HCT116 (cell line): ENCODE measurements at regions not wholly inside any gene's neighbourhood (a gene's known extent, or its start where the extent isn't known, plus 50 kb on each side); places are given as distances from the start of the nearest gene placed in this dataset.

ENCODE experiments used
- ATAC-seq: fragments of 200-7000 bp; cut with Tn5 transposase; 2 replicates; pipeline ENCODE4 v1.9.1; 2020; ENCODE audit warnings: mild to moderate bottlenecking, moderate library complexity
- BruUV-seq: library from RNA; stranded (reverse); fragments of 400-500 nt; replicated peaks from 2 replicates; lab custom pipeline; 2021; lab: Mats Ljungman, UMichigan
- CTCF ChIA-PET: fragments of 300-600 bp; sonication (Branson Sonifier 250); formaldehyde crosslinking; loops from one replicate; lab custom pipeline; 2021; ENCODE audit warnings: antibody characterized with exemption; lab: Charles Lee
- POLR2A ChIA-PET: fragments of 300-600, 350-600 bp; sonication (Branson Sonifier 250); formaldehyde crosslinking; loops from one replicate; lab custom pipeline; 2021; ENCODE audit warnings: antibody characterized with exemption; lab: Charles Lee
- RAD21 ChIA-PET, 2 experiments: fragments of 300-600 bp; sonication (Branson Sonifier 250); formaldehyde crosslinking; loops; one replicate each; lab custom pipeline; 2023; ENCODE audit warnings: low total read pairs in 2 of 2; ENCODE audit not compliant: uncharacterized antibody in 2 of 2, unreplicated experiment in 2 of 2, low non-redundant PET in 1 of 2; lab: Charles Lee
- DNase-seq: peaks from one replicate; pipeline ENCODE4 v3.0.0-alpha.2; 2010; ENCODE audit warnings: low read depth, low spot score
- H2AFZ ChIP-seq: fragments of 200-600 bp; shearing (Covaris generic), sonication (generic); 2 replicates; pipeline ENCODE4 v1.6.1; 2017; ENCODE audit warnings: low read depth, mixed run types, mixed read lengths, antibody characterized with exemption, low read length; ENCODE audit not compliant: poor library complexity, severe bottlenecking
- H3K27ac ChIP-seq: 2 replicates; pipeline ENCODE4 v1.5.1; 2012; ENCODE audit warnings: low read depth, low read length
- H3K27me3 ChIP-seq: fragments of 200-600 bp; sonication (generic); 2 replicates; pipeline ENCODE4 v1.6.1; 2016; ENCODE audit warnings: mixed run types, low read length, mixed read lengths; ENCODE audit not compliant: insufficient read depth
- H3K36me3 ChIP-seq, 2 experiments: fragments of 200-500 bp in 1 of 2; fragments of 200-600 bp in 1 of 2; sonication (Bioruptor generic) in 1 of 2; sonication (generic) in 1 of 2; 2 replicates each; pipeline versions ENCODE4 v1.5.1 to v1.6.1; 2014 to 2016; ENCODE audit warnings: low read length in 2 of 2, inconsistent platforms in 1 of 2, mixed read lengths in 1 of 2, mixed run types in 1 of 2; ENCODE audit not compliant: insufficient read depth in 2 of 2, control insufficient read depth in 1 of 2
- H3K4me1 ChIP-seq, 2 experiments: fragments of 200-600 bp in 1 of 2; sonication (generic) in 1 of 2; 2 replicates each; pipeline versions ENCODE4 v1.5.1 to v1.6.1; 2012 to 2017; ENCODE audit warnings: low read length in 2 of 2, inconsistent platforms in 1 of 2, mild to moderate bottlenecking in 1 of 2, mixed read lengths in 1 of 2, mixed run types in 1 of 2, moderate library complexity in 1 of 2; ENCODE audit not compliant: insufficient read depth in 2 of 2, control insufficient read depth in 1 of 2
- H3K4me2 ChIP-seq: fragments of 200-600 bp; sonication (generic); 2 replicates; pipeline ENCODE4 v1.6.1; 2017; ENCODE audit warnings: mixed run types, low read length, mixed read lengths
- H3K4me3 ChIP-seq, 2 experiments: fragments of 200-600 bp in 1 of 2; sonication (generic) in 1 of 2; replicated peaks in 1 of 2; 2 replicates each; pipeline ENCODE4 v1.5.1; 2011 to 2016; ENCODE audit warnings: low read length in 2 of 2, control low read depth in 1 of 2, low read depth in 1 of 2, mild to moderate bottlenecking in 1 of 2, mixed read lengths in 1 of 2, mixed run types in 1 of 2
- H3K79me2 ChIP-seq: fragments of 200-600 bp; sonication (generic); 2 replicates; pipeline ENCODE4 v1.6.1; 2017; ENCODE audit warnings: mild to moderate bottlenecking, mixed run types, low read length, moderate library complexity, mixed read lengths; ENCODE audit not compliant: insufficient read depth
- H3K9ac ChIP-seq: fragments of 200-600 bp; sonication (generic); 2 replicates; pipeline ENCODE4 v1.6.1; 2016; ENCODE audit warnings: low read length, mixed read lengths
- H3K9me2 ChIP-seq: fragments of 200-600 bp; sonication (generic), shearing (Covaris generic); 2 replicates; pipeline ENCODE4 v1.6.1; 2017; ENCODE audit warnings: mixed run types, mild to moderate bottlenecking, moderate library complexity; ENCODE audit not compliant: insufficient read depth
- H3K9me3 ChIP-seq, 2 experiments: fragments of 200-500 bp in 1 of 2; fragments of 200-600 bp in 1 of 2; sonication (Bioruptor generic) in 1 of 2; sonication (generic) in 1 of 2; 2 replicates each; pipeline ENCODE4 v1.6.1; 2014 to 2017; ENCODE audit warnings: low read length in 2 of 2, mixed read lengths in 2 of 2, inconsistent platforms in 1 of 2, low read depth in 1 of 2, mild to moderate bottlenecking in 1 of 2, mixed run types in 1 of 2, moderate library complexity in 1 of 2; ENCODE audit not compliant: control insufficient read depth in 1 of 2, insufficient read depth in 1 of 2
- H4K20me1 ChIP-seq: fragments of 200-600 bp; sonication (generic), shearing (Covaris generic); 2 replicates; pipeline ENCODE4 v1.6.1; 2017; ENCODE audit warnings: mixed run types, mild to moderate bottlenecking, moderate library complexity; ENCODE audit not compliant: insufficient read depth
- CBX3 ChIP-seq: IDR thresholded peaks from 2 replicates; pipeline ENCODE4 v1.6.1; 2012; ENCODE audit warnings: low read depth
- CEBPB ChIP-seq: IDR thresholded peaks from 2 replicates; pipeline ENCODE4 v1.6.1; 2012; ENCODE audit warnings: low read depth
- ELF1 ChIP-seq: IDR thresholded peaks from 2 replicates; pipeline ENCODE4 v1.6.1; 2012; ENCODE audit warnings: low read depth, borderline replicate concordance
- EZH2 ChIP-seq: fragments of 200-600 bp; sonication (generic); IDR thresholded peaks from 2 replicates; pipeline ENCODE4 v1.6.1; 2017; ENCODE audit warnings: antibody characterized with exemption, mixed run types
- JUND ChIP-seq: IDR thresholded peaks from 2 replicates; pipeline ENCODE4 v1.6.1; 2012
- POLR2AphosphoS5 ChIP-seq: IDR thresholded peaks from 2 replicates; pipeline ENCODE4 v1.6.1; 2011; ENCODE audit warnings: mild to moderate bottlenecking, low read depth, low read length, moderate library complexity
- SP1 ChIP-seq: IDR thresholded peaks from 2 replicates; pipeline ENCODE4 v1.6.1; 2012; ENCODE audit warnings: low read depth
- SRF ChIP-seq: IDR thresholded peaks from 2 replicates; pipeline ENCODE4 v1.6.1; 2012; ENCODE audit warnings: low read depth
- TCF7L2 ChIP-seq: IDR thresholded peaks from 2 replicates; pipeline ENCODE4 v1.7.0; 2011; ENCODE audit warnings: borderline replicate concordance, inconsistent platforms; ENCODE audit not compliant: insufficient read depth, insufficient read length; ENCODE audit errors: extremely low read depth
- YY1 ChIP-seq: IDR thresholded peaks from 2 replicates; pipeline ENCODE4 v1.6.1; 2011; ENCODE audit warnings: low read length, low read depth, moderate library complexity, mild to moderate bottlenecking; ENCODE audit not compliant: insufficient replicate concordance; ENCODE audit errors: extremely low read depth
- ZNF274 ChIP-seq: fragments of 200-500 bp; sonication (Bioruptor generic); IDR thresholded peaks from 2 replicates; pipeline ENCODE4 v1.6.1; 2014; ENCODE audit warnings: mild to moderate bottlenecking, low read depth, low read length, inconsistent platforms
- intact Hi-C: fragments of 100-400 bp; cut with micrococcal nuclease; formaldehyde crosslinking; loops from 2 replicates; pipeline ENCODE4 v1.10.0; 2022
- TF ChIP-seq, protein P1 (sequence below): IDR thresholded peaks from 2 replicates; pipeline ENCODE4 v1.6.1; 2011; ENCODE audit warnings: mild to moderate bottlenecking, low read length, moderate library complexity; ENCODE audit not compliant: insufficient replicate concordance; ENCODE audit errors: extremely low read depth
- TF ChIP-seq, protein P2 (sequence below), 3 experiments: fragments of 200-600 bp in 1 of 3; sonication (generic) in 1 of 3; IDR thresholded peaks in 2 of 3; conservative IDR thresholded peaks in 1 of 3; 2 replicates each; pipeline ENCODE4 v1.5.1; 2012 to 2017; ENCODE audit warnings: low read depth in 2 of 3, low read length in 2 of 3, antibody characterized with exemption in 1 of 3, borderline replicate concordance in 1 of 3, control low read depth in 1 of 3, mild to moderate bottlenecking in 1 of 3, mixed read lengths in 1 of 3, mixed run types in 1 of 3, moderate library complexity in 1 of 3; ENCODE audit not compliant: insufficient read depth in 1 of 3
- TF ChIP-seq, protein P3 (sequence below): IDR thresholded peaks from 2 replicates; pipeline ENCODE4 v1.6.1; 2012
- TF ChIP-seq, protein P4 (sequence below): IDR thresholded peaks from 2 replicates; pipeline ENCODE4 v1.6.1; 2012

DNA sequence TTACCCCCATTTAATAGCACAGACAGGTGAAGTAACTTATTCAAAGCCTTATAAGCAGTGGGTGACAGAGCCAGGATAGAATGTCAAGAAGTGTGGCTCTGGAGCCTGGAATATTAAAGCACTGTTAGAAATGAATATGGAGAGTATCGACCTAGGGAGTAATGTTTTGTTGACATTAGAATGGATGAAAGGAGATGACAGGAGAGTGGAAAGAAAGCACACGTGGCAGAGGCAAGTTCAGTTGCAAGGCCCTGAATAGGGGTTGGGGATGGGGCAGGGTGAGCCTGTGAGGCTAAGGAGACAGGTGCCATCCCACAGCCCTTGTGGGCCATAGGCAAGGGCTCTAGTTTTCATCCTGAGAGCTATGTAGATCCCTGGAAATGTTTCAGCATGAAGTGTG lies 125.5 kb upstream of the PLXNA2 start:
- H3K9me3 ChIP-seq, result no peaks in the 10 kb centered on the region

More for the DNA sequence above, 125.5 kb upstream of the PLXNA2 start:
- Histone ChIP-seq H3K36me3 (no peaks in the 10 kb centered on the region), H3K79me2 (no peaks in the 10 kb centered on the region), H2AFZ (no peak overlapping the region), H3K4me1 (no peaks in the 10 kb centered on the region), H3K4me3 (no peak overlapping the region), H4K20me1 (no peaks in the 10 kb centered on the region), H3K9ac (no peak overlapping the region), H3K9me2 (no peaks in the 10 kb centered on the region), H3K27me3 (peaks cover 29% of the 10 kb centered on the region), H3K4me2 (no peak overlapping the region), H3K27ac (no peak overlapping the region)
- CTCF ChIA-PET, result no interaction called here
- BruUV-seq, result no TSS peak
- ATAC-seq (no peak), DNase-seq (no peak)
- RAD21 ChIA-PET, result no interaction called here
- intact Hi-C loops, result no loop called here
- POLR2A ChIA-PET, result no interaction called here
- TF ChIP-seq, protein P1, sequence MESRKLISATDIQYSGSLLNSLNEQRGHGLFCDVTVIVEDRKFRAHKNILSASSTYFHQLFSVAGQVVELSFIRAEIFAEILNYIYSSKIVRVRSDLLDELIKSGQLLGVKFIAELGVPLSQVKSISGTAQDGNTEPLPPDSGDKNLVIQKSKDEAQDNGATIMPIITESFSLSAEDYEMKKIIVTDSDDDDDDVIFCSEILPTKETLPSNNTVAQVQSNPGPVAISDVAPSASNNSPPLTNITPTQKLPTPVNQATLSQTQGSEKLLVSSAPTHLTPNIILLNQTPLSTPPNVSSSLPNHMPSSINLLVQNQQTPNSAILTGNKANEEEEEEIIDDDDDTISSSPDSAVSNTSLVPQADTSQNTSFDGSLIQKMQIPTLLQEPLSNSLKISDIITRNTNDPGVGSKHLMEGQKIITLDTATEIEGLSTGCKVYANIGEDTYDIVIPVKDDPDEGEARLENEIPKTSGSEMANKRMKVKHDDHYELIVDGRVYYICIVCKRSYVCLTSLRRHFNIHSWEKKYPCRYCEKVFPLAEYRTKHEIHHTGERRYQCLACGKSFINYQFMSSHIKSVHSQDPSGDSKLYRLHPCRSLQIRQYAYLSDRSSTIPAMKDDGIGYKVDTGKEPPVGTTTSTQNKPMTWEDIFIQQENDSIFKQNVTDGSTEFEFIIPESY, result no peak
- TF ChIP-seq, protein P2, sequence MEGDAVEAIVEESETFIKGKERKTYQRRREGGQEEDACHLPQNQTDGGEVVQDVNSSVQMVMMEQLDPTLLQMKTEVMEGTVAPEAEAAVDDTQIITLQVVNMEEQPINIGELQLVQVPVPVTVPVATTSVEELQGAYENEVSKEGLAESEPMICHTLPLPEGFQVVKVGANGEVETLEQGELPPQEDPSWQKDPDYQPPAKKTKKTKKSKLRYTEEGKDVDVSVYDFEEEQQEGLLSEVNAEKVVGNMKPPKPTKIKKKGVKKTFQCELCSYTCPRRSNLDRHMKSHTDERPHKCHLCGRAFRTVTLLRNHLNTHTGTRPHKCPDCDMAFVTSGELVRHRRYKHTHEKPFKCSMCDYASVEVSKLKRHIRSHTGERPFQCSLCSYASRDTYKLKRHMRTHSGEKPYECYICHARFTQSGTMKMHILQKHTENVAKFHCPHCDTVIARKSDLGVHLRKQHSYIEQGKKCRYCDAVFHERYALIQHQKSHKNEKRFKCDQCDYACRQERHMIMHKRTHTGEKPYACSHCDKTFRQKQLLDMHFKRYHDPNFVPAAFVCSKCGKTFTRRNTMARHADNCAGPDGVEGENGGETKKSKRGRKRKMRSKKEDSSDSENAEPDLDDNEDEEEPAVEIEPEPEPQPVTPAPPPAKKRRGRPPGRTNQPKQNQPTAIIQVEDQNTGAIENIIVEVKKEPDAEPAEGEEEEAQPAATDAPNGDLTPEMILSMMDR (IDR thresholded peaks at IDR 0.05 in 2 of 3, conservative IDR thresholded peaks at IDR 0.05 in 1 of 3; ENCODE audit: borderline replicate concordance in 1 of 3, insufficient read depth in 1 of 3, low read depth in 2 of 3, low read length in 2 of 3), result no peak
- TF ChIP-seq TCF7L2, result no peak
- TF ChIP-seq ELF1, result no peak
- TF ChIP-seq YY1, result no peak
- TF ChIP-seq CEBPB, result no peak
- TF ChIP-seq, protein P3, sequence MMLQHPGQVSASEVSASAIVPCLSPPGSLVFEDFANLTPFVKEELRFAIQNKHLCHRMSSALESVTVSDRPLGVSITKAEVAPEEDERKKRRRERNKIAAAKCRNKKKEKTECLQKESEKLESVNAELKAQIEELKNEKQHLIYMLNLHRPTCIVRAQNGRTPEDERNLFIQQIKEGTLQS, result no peak
- no peak for TF ChIP-seq SP1
- TF ChIP-seq, protein P4, sequence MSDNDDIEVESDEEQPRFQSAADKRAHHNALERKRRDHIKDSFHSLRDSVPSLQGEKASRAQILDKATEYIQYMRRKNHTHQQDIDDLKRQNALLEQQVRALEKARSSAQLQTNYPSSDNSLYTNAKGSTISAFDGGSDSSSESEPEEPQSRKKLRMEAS, result no peak
- no peak for TF ChIP-seq POLR2AphosphoS5
- no peak for TF ChIP-seq SRF
- TF ChIP-seq CBX3, result no peak
- no peak for TF ChIP-seq EZH2
- TF ChIP-seq ZNF274, result no peak
- TF ChIP-seq JUND, result no peak
